ENCODE measurements at regions not wholly inside any gene's neighbourhood (a gene's known extent, or its start where the extent isn't known, plus 50 kb on each side); places are given as distances from the start of the nearest gene placed in this dataset.

- TF ChIP-seq CTCF (IDR thresholded peaks at IDR 0.05) (no peak), POLR2A (IDR thresholded peaks at IDR 0.05) (no peak), EP300 (IDR thresholded peaks at IDR 0.05) (no peak), POLR2AphosphoS5 (IDR thresholded peaks at IDR 0.05) (no peak)
Observed at GRCh38 chr7:68143345-68143744, 1146.7 kb downstream of the TYW1 start.
